Astrocyte of the spinal cord (primary cell): ENCODE measurements at regions not wholly inside any gene's neighbourhood (a gene's known extent, or its start where the extent isn't known, plus 50 kb on each side); places are given as distances from the start of the nearest gene placed in this dataset.

ENCODE experiments used
- DNase-seq: peaks from one replicate; pipeline ENCODE4 v3.0.0; 2011; ENCODE audit warnings: low read depth, low spot score
- H3K4me3 ChIP-seq: 2 replicates; pipeline ENCODE4 v1.5.1; 2011; ENCODE audit warnings: low read depth, mild to moderate bottlenecking, low read length, moderate library complexity
- in situ Hi-C: cut with HindIII; loops from 2 replicates; pipeline ENCODE4 v1.10.0; 2017; ENCODE audit warnings: low sequenced_read_pairs
- TF ChIP-seq, protein P1 (sequence below): IDR thresholded peaks from 2 replicates; pipeline ENCODE4 v1.5.1; 2012; ENCODE audit warnings: low read depth, mild to moderate bottlenecking, low read length, inconsistent platforms

DNA sequence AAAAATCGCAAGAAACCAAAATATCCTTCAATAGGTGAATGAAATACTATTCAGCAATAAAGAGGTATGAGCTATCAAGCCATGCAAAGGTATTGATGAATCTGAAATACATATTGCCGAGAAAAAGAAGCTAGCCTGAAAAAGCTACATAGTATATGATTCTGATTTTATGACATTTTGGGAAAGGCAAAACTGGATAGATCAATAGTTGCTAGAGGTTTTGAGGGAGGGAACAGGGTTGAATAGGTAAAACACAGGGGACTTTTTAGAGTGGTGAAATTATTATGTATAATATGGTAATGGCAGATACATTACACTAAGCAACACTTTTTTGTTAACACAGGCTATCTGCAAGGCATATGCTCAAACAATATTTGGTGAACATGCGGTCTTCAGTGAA is 327.6 kb upstream of the ADAMTSL1 start:
- TF ChIP-seq, protein P1, sequence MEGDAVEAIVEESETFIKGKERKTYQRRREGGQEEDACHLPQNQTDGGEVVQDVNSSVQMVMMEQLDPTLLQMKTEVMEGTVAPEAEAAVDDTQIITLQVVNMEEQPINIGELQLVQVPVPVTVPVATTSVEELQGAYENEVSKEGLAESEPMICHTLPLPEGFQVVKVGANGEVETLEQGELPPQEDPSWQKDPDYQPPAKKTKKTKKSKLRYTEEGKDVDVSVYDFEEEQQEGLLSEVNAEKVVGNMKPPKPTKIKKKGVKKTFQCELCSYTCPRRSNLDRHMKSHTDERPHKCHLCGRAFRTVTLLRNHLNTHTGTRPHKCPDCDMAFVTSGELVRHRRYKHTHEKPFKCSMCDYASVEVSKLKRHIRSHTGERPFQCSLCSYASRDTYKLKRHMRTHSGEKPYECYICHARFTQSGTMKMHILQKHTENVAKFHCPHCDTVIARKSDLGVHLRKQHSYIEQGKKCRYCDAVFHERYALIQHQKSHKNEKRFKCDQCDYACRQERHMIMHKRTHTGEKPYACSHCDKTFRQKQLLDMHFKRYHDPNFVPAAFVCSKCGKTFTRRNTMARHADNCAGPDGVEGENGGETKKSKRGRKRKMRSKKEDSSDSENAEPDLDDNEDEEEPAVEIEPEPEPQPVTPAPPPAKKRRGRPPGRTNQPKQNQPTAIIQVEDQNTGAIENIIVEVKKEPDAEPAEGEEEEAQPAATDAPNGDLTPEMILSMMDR = no peak
- no peak overlapping the region for H3K4me3 ChIP-seq
- DNase-seq = no peak
- in situ Hi-C loops = no loop called here

DNA sequence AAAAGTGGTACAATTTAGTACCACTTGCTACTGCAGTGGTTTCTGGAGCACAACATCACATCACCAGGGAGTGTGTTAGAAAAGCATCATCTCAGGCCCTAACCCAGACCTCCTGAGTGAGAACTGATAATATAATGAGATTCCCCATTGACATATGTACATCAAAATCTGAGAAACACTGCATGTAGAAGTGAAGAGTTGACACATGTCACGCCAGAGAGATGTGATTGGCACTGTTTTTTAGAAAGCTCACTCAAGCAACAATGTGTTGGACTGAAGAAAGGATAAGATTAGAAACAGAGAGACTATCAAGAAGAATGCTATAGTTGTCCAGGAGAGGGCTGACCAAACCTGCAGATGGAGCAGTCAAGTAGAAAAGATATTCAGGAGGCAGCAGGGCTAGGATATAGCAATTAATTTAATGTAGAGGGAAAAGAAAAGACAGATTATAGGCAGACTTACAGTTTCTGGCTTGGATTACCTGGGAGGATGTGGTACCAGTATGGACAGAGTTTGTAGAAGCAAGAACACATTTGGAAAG is 324.4 kb upstream of the ADAMTSL1 start:
- TF ChIP-seq, protein P1 = peak; percentile 8
- in situ Hi-C loops = no loop called here
- DNase-seq = no peak
- H3K4me3 ChIP-seq = no peak overlapping the region

DNA sequence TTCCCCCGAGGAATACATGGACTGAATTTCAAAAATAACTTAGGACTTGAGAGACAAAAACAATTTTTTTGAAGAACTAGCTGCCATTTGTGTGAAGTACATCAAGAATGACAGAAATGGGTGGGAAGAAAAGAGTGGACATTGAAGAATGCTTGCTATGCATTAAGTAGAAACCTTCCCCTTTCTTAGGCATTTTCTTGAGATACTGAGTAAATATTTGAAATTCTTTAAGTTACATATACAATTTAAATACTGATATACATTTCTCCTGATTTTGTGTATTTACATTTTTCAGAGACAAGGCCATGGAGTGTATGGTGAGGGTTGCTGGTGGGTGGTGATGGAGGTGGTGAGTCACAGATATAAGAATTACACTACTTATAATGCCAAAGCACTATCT is 319.3 kb upstream of the ADAMTSL1 start:
- in situ Hi-C loops = no loop called here
- no peak overlapping the region for H3K4me3 ChIP-seq
- TF ChIP-seq, protein P1 = no peak
- no peak for DNase-seq

DNA sequence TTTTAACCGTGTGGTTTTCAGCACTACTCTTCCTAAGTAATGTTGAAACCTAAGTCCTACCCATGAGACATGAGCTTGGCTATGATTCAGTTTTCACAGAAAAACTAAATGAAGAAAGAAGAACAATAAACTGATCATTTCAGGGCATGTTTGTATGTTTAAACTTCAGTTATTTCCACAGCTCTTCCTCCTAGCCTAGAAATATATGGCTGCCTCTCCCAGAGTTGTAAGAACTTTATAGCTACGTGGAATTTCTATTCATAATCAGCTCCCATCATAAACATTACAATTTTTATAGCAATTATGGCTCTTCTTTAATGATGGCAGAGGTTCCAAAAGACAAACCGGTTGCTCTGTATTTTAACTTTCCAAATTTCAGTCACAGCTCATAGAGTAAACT is 314.7 kb upstream of the ADAMTSL1 start:
- no peak for DNase-seq
- H3K4me3 ChIP-seq = no peak overlapping the region
- TF ChIP-seq, protein P1 = no peak
- in situ Hi-C loops = no loop called here

DNA sequence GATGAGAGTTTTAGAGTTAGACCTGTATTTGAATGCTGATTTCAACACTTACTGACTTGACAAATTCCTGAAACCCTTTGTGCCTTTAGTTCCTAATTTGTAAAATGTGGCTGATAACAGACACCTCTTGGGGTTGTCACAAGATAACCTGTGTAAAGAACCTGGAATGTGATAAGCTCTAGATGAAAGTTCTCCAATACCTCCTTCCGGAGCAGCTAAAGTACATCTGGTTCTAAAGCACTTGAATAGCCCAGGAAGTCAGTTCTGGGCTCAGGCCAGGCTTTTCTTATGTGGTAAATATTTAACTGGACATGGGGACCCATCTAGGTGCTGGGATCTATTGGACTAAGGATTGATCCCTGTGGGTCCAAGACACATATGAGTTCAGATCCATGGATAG is 310.8 kb upstream of the ADAMTSL1 start:
- H3K4me3 ChIP-seq = no peak overlapping the region
- in situ Hi-C loops = no loop called here
- TF ChIP-seq, protein P1 = no peak
- DNase-seq = no peak

DNA sequence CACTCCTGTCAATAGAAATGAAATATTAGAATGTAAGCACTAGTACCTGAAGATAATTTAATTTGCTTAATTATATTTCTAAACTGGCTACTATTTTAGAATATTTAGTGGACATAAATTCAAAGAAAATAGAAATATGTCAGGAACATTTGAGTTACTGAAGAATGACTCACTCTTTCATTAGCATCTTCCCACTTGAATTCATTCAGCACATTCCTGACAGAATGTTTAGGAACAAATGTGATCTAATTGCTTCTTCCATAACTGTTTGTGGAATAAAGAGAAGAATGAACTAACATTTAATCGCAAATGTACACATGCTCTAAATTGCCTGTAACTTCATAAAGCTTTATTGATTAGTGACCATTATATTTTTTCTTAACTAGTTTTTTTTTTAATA is 306.2 kb upstream of the ADAMTSL1 start:
- in situ Hi-C loops = no loop called here
- H3K4me3 ChIP-seq = no peak overlapping the region
- DNase-seq = no peak
- TF ChIP-seq, protein P1 = no peak

DNA sequence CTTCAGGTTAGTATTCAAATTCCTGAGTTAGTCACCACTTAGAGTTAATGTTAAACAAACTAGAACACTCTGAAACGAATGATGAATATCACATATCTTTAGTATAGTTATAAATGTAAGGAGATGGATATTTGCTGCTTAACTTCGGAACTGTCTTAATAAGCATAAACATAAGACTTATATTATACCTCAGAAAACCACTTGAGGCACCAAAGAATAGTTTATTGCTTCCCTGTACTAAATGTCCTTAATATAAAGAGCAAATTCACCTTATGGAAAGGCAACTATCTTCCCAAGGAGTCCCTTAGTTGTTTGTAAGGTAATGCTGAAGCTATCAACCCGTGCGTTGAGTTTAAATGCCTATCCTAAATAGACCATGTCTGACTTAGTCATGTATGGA is 300.0 kb upstream of the ADAMTSL1 start:
- no peak for DNase-seq
- TF ChIP-seq, protein P1 = no peak
- in situ Hi-C loops = no loop called here
- H3K4me3 ChIP-seq = no peak overlapping the region
